ENCODE measurements at regions not wholly inside any gene's neighbourhood (a gene's known extent, or its start where the extent isn't known, plus 50 kb on each side); places are given as distances from the start of the nearest gene placed in this dataset.

- DNase-seq = no peak
Measured at GRCh38 chr7:41792120-41792519, 89.2 kb upstream of the INHBA start.

GRCh38 chr7:41788556-41788955 is 85.7 kb upstream of the INHBA start:
- DNase-seq = no peak

GRCh38 chr7:41787651-41788350 is 84.9 kb upstream of the INHBA start:
- DNase-seq = peak; percentile 46

GRCh38 chr7:41786944-41787343 is 84.1 kb upstream of the INHBA start:
- DNase-seq = no peak

- no peak for DNase-seq
Measured at GRCh38 chr7:41786404-41786803, 83.5 kb upstream of the INHBA start.

- no peak for DNase-seq
Measured at GRCh38 chr7:41785840-41786239, 83.0 kb upstream of the INHBA start.

- no peak for DNase-seq
Measured at GRCh38 chr7:41785265-41785664, 82.4 kb upstream of the INHBA start.

GRCh38 chr7:41779918-41780317 is 77.0 kb upstream of the INHBA start:
- no peak for DNase-seq

GRCh38 chr7:41777894-41778596 is 75.2 kb upstream of the INHBA start:
- DNase-seq = no peak

GRCh38 chr7:41774966-41775365 is 72.1 kb upstream of the INHBA start:
- no peak for DNase-seq

- no peak for DNase-seq
Measured at GRCh38 chr7:41773756-41774155, 70.9 kb upstream of the INHBA start.

GRCh38 chr7:41771717-41772116 is 68.8 kb upstream of the INHBA start:
- no peak for DNase-seq

GRCh38 chr7:41769162-41769561 is 66.3 kb upstream of the INHBA start:
- DNase-seq = no peak

- no peak for DNase-seq
Measured at GRCh38 chr7:41763626-41764025, 60.7 kb upstream of the INHBA start.

GRCh38 chr7:41762641-41763040 is 59.8 kb upstream of the INHBA start:
- no peak for DNase-seq

GRCh38 chr7:41760293-41760692 is 57.4 kb upstream of the INHBA start:
- no peak for DNase-seq

- DNase-seq = no peak
Measured at GRCh38 chr7:41758321-41758720, 55.4 kb upstream of the INHBA start.

- no peak for DNase-seq
Measured at GRCh38 chr7:41756650-41757182, 53.8 kb upstream of the INHBA start.

- DNase-seq = no peak
Measured at GRCh38 chr7:41755096-41755495, 52.2 kb upstream of the INHBA start.

- DNase-seq = no peak
Measured at GRCh38 chr7:41754046-41754445, 51.2 kb upstream of the INHBA start.

Measured in femur (tissue), 1 donor.